Cardiac muscle cell (in vitro differentiated cells and primary cell): ENCODE measurements at regions not wholly inside any gene's neighbourhood (a gene's known extent, or its start where the extent isn't known, plus 50 kb on each side); places are given as distances from the start of the nearest gene placed in this dataset.
A peak's percentile ranks its signal among the peaks of the same experiment; 100 is the strongest.

ENCODE experiments used
- DNase-seq, 2 donors: peaks; one replicate each; pipeline versions ENCODE4 v3.0.0 to v3.0.0-alpha.2; 2010 to 2017; ENCODE audit warnings: low read depth in 1 of 2, low spot score in 1 of 2
- H3K27ac ChIP-seq: fragments of 200-600 bp; sonication (generic); 2 replicates; pipeline ENCODE4 v1.5.1; 2016
- H3K27me3 ChIP-seq: fragments of 200-600 bp; sonication (generic); 2 replicates; pipeline ENCODE4 v1.6.0; 2016; ENCODE audit warnings: control low read depth
- H3K36me3 ChIP-seq: fragments of 200-600 bp; sonication (generic); 2 replicates; pipeline ENCODE4 v1.5.1; 2016; ENCODE audit warnings: control low read depth
- H3K4me1 ChIP-seq: fragments of 200-600 bp; sonication (generic); 2 replicates; pipeline ENCODE4 v1.8.1; 2017; ENCODE audit warnings: low read depth, mild to moderate bottlenecking, mixed run types
- H3K4me3 ChIP-seq: fragments of 200-600 bp; sonication (generic); 2 replicates; pipeline ENCODE4 v1.5.1; 2016; ENCODE audit warnings: mild to moderate bottlenecking
- H3K9me3 ChIP-seq: fragments of 200-600 bp; sonication (generic); 2 replicates; pipeline ENCODE4 v1.5.1; 2017; ENCODE audit warnings: low read depth, mild to moderate bottlenecking, control low read depth
- CTCF ChIP-seq: IDR thresholded peaks from 2 replicates; pipeline ENCODE4 v1.5.1; 2012; ENCODE audit warnings: low read depth, mild to moderate bottlenecking, low read length

- no peak overlapping the region for H3K4me3 ChIP-seq
- no peaks in the 10 kb centered on the region for H3K36me3 ChIP-seq
- peaks cover 19% of the 10 kb centered on the region for H3K4me1 ChIP-seq
- H3K27me3 ChIP-seq: no peaks in the 10 kb centered on the region
- H3K27ac ChIP-seq: no peak overlapping the region
- no peak for TF ChIP-seq CTCF
- DNase-seq: peak in 1 of 2 donors; percentile 19
- H3K9me3 ChIP-seq: no peaks in the 10 kb centered on the region
Observed at GRCh38 chr1:87560601-87561360, 232.1 kb downstream of the LMO4 start.

GRCh38 chr1:87563211-87563610 lies 234.5 kb downstream of the LMO4 start:
- H3K4me3 ChIP-seq: no peak overlapping the region
- no peak overlapping the region for H3K27ac ChIP-seq
- no peaks in the 10 kb centered on the region for H3K27me3 ChIP-seq
- no peak for TF ChIP-seq CTCF
- H3K36me3 ChIP-seq: no peaks in the 10 kb centered on the region
- no peak for DNase-seq
- no peaks in the 10 kb centered on the region for H3K9me3 ChIP-seq
- peaks cover 17% of the 10 kb centered on the region for H3K4me1 ChIP-seq

GRCh38 chr1:87565861-87566260 lies 237.2 kb downstream of the LMO4 start:
- no peak for TF ChIP-seq CTCF
- Histone ChIP-seq H3K4me3 (no peak overlapping the region), H3K36me3 (no peaks in the 10 kb centered on the region), H3K4me1 (peaks cover under 1% of the 10 kb centered on the region), H3K27me3 (no peaks in the 10 kb centered on the region), H3K9me3 (no peaks in the 10 kb centered on the region), H3K27ac (no peak overlapping the region)
- no peak for DNase-seq

GRCh38 chr1:87568005-87568404 lies 239.3 kb downstream of the LMO4 start:
- H3K9me3 ChIP-seq: no peaks in the 10 kb centered on the region
- no peaks in the 10 kb centered on the region for H3K4me1 ChIP-seq
- no peak overlapping the region for H3K27ac ChIP-seq
- no peak for DNase-seq
- no peak for TF ChIP-seq CTCF
- H3K27me3 ChIP-seq: no peaks in the 10 kb centered on the region
- H3K36me3 ChIP-seq: no peaks in the 10 kb centered on the region
- no peak overlapping the region for H3K4me3 ChIP-seq

GRCh38 chr1:87568911-87569310 lies 240.2 kb downstream of the LMO4 start:
- DNase-seq: peak in 1 of 2 donors; percentile 1
- no peak for TF ChIP-seq CTCF
- no peak overlapping the region for H3K4me3 ChIP-seq

GRCh38 chr1:87572008-87572407 lies 243.3 kb downstream of the LMO4 start:
- Histone ChIP-seq H3K4me3 (no peak overlapping the region), H3K9me3 (no peaks in the 10 kb centered on the region), H3K27ac (no peak overlapping the region), H3K4me1 (no peaks in the 10 kb centered on the region), H3K27me3 (no peaks in the 10 kb centered on the region), H3K36me3 (no peaks in the 10 kb centered on the region)
- no peak for TF ChIP-seq CTCF
- DNase-seq: no peak

More at GRCh38 chr1:87568911-87569310, 240.2 kb downstream of the LMO4 start:
- H3K27me3 ChIP-seq: no peaks in the 10 kb centered on the region
- H3K36me3 ChIP-seq: no peaks in the 10 kb centered on the region
- H3K4me1 ChIP-seq: no peaks in the 10 kb centered on the region
- no peaks in the 10 kb centered on the region for H3K9me3 ChIP-seq
- no peak overlapping the region for H3K27ac ChIP-seq
